G401 (cell line): ENCODE measurements at regions not wholly inside any gene's neighbourhood (a gene's known extent, or its start where the extent isn't known, plus 50 kb on each side); places are given as distances from the start of the nearest gene placed in this dataset.
"Not testable (repeated sequence)": the region's sequence is repeated elsewhere in the genome, so short reads cannot be mapped to it uniquely, and the experiment has no call there.

ENCODE experiments used
- DNase-seq: peaks from one replicate; pipeline ENCODE4 v3.0.0-alpha.2; 2015; ENCODE audit warnings: low spot score
- in situ Hi-C: cut with HindIII; loops from 2 replicates; pipeline ENCODE4 v1.10.0; 2016; ENCODE audit warnings: low sequenced_read_pairs, mixed read lengths

DNA sequence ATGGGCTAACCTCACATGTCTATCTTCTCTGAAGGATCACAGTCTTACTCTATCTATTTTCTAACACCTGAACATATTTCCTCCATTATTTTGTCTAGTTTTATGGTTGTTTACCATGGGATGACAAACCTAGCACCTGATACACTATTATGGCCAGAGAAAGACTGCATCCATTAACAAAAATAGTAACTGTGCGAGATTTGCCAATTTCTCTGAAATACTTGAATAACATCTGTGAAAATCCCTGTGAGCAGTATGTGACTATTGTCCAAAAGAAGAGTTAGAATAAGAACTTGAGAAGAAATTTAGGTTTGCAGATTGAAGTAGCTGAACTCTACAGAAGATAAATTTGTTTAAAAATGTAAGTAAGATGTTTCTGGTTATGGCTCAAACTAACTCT, 142.0 kb upstream of the CDH11 start:
- no peak for DNase-seq
- in situ Hi-C loops: no loop called here

DNA sequence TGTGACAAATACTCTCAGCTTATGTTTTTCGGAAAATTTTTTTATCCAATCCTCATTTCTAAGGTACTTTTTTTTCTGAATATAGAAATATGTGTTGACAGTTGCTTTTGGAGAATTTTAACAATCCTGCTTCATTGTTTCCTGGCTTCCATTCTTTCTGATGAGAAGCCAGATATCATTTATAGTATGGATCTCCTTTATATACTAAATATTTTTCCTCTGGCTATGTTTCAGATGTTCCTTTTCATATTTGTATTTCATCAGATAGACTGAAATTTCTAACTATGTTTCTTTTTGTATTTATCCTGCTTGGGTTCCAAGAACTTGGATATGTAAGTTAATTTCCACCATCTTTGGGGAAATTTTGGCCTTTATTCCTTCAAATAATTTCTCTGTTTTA, 138.9 kb upstream of the CDH11 start:
- in situ Hi-C loops: no loop called here
- no peak for DNase-seq

DNA sequence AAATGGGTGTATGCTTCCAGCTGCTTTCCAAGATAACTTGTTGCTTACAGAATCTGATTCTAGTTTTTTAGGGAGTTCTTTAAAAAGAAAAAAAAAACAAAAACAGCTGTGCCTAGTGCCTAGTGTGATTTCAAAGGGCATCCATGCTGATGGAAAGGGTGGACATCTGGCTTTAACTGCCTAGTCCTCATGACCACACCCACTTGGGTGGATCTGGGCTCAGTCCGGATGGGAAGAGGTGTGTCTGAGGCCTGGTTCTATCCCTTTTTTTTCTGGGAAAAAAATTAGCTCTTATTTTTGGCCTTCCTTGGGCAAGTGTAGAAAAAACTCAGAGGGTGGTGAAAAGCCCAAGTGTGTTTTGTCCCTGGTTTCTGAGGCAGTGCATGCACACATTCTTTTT, 132.3 kb upstream of the CDH11 start:
- no peak for DNase-seq
- in situ Hi-C loops: no loop called here

DNA sequence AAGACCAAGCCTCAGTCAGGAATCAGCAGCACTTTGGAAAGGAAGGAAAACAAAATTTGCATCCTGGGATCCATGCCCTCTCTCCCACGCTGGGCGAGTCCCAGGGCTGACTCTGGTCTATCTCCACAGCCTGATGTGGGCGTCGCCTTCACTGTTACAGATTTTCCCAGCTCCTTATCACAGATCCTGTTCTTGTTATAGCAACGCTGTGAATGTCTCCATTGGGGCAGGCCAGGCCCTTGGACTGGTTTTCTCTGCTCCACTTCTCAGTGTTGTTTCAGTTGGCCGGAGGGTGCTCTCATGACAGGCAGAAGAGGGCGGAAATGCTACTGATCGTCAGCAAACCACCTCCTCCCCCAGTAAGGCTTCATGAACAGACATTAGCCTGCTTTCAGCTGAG, 127.9 kb upstream of the CDH11 start:
- in situ Hi-C loops: no loop called here
- DNase-seq: no peak

GRCh38 chr16:65244787-65245186, 122.9 kb upstream of the CDH11 start:
- in situ Hi-C loops: no loop called here
- no peak for DNase-seq

DNA sequence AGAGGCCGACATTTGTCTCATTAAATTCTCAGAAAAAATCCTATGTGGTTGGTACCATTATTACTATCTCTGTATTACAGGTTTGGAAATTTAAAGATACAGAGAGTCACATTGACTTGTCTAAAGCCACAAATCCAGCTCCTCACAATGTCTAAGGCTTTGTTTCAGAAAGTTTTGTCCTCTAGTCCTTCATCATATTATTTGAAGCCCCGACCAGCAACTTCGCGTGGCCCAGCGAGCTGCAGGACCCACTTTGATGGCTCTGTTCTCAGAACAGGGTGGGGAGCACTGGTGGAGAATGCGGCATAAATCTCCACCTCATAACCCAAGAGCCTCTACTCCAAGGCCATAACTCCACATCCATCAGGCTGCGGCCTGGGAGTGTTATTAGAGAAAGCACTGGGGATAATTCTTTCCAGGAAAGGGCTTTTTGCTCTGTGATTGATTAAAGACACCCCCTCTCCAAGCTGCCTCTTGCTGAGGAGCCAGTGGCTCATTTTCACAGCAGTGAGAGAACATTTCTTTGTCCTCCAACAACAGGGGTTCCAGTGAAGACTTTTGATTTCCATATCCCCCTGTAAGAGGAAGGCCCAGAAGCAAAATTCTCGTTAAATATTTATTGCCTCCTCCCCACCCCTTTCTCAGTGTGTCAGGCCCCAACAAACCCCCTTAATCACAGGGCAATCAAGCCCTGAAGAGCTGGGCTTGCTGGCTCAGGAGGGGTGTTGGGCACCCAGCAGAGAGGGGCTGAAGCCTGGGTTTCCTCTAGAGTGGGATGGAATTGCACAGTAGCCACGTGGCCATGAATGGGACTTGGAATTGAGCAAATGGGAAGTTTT, 113.7 kb upstream of the CDH11 start:
- in situ Hi-C loops: no loop called here
- no peak for DNase-seq

- in situ Hi-C loops, DNase-seq: not testable (repeated sequence)
Measured at GRCh38 chr16:65234721-65235320, 113.0 kb upstream of the CDH11 start.

GRCh38 chr16:65229191-65229662, 107.4 kb upstream of the CDH11 start:
- DNase-seq: no peak
- in situ Hi-C loops: no loop called here

GRCh38 chr16:65227150-65227835, 105.4 kb upstream of the CDH11 start:
- in situ Hi-C loops: no loop called here
- DNase-seq: no peak

DNA sequence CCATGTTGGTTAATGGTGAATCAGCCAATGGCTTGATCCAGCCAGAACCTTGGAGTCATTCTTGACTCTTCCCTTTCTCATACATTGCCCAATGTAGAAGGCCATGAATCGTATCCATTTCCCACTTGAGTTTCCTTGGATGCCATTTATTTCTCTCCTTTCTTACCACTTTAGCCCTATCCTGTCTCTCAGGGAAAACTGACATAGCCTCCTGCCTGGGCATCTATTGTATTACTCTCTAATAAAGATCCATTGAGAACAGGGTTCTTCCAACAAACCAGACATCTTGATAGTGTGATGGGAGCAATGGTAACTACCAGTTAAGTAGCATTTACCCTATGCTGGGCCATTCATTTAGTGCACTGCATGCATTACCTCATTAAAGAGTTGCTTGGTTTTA, 104.2 kb upstream of the CDH11 start:
- in situ Hi-C loops: no loop called here

DNA sequence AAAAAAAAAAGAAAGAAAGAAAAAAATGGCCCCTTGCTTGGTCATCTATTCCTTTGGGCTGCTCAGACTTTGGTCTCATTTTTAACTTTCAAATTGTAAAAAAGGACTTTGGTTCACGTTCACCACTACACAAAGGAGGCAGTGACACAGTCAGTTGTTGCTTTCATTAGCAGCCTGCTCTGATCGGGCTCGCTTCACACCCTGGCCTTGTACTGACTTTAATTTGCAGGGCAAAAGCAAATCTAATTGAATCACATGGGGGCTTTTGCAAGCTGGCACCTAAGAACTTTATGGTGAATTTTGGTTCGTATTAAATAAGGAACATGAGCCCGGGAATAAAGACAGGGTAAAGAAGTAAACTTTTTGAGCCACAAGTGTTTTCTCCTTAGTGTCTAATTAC, 103.6 kb upstream of the CDH11 start:
- no peak for DNase-seq
- in situ Hi-C loops: no loop called here

More for the DNA sequence above, 104.2 kb upstream of the CDH11 start:
- DNase-seq: no peak

DNA sequence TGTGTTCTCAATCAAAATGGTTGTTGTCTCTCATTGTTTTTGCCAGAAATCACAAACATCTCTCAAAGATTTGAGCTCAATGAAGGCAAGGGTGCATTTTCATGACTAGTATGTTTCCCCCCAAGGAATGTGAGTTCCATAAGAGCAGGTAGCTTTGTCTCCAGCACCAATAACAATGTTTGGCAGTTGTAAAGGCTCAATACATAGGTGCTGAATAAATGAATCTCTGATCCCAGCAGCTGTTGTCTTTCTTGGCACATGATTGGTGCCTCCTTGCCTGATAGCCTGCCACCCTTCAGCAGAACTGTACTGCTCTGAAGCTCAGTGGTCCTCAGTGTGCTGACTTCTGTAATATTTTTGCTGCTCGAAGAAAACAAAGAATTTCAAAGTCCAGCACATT, 103.1 kb upstream of the CDH11 start:
- in situ Hi-C loops: no loop called here
- DNase-seq: no peak

- no peak for DNase-seq
- in situ Hi-C loops: no loop called here
Measured at GRCh38 chr16:65224471-65224870, 102.6 kb upstream of the CDH11 start.

GRCh38 chr16:65223335-65223734, 101.5 kb upstream of the CDH11 start:
- no peak for DNase-seq

GRCh38 chr16:65222536-65222935, 100.7 kb upstream of the CDH11 start:
- in situ Hi-C loops: no loop called here
- DNase-seq: no peak

More at GRCh38 chr16:65223335-65223734, 101.5 kb upstream of the CDH11 start:
- in situ Hi-C loops: no loop called here

- DNase-seq: no peak
Measured at GRCh38 chr16:65222049-65222448, 100.2 kb upstream of the CDH11 start.

DNA sequence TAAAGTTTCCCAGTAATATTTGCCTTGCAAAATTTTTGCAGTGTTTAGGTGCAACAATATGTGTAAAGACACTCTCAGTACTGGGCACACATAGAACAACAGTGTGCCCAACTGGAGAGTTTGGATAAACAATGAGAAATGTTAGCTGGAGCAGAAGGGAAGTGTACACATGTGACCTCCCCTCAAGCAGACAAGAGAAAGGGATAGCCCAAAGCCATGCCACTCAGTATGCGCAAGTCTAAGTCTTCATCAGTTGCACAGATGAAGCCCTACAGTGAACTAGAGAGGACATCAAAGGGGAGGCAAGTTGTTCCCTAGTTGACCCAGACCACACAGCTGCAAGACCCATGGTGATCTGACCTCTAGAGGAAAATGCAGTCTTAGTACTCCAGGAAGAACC, 97.9 kb upstream of the CDH11 start:
- in situ Hi-C loops: no loop called here
- DNase-seq: no peak

More at GRCh38 chr16:65222049-65222448, 100.2 kb upstream of the CDH11 start:
- in situ Hi-C loops: no loop called here

DNA sequence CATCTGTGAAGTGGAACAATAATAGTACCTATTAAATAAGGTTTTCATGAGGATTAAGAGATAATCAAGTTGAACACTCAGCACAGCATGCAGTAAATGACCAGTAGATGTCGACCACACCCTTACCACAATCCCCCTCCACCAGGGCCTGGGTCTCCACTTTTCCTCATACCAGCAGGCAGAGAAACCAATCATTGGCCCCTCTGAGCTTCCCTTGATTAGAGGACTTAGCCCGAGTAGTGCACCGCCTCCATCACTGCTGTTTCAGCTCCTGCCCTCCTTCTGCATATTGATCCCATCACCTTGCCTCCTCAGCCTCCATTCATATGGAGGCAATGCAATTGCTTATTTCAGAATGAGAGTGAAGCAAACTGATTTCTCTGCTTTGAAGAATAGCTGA, 96.5 kb upstream of the CDH11 start:
- in situ Hi-C loops: no loop called here
- DNase-seq: no peak

GRCh38 chr16:65213866-65214595, 92.2 kb upstream of the CDH11 start:
- DNase-seq: no peak
- in situ Hi-C loops: no loop called here

GRCh38 chr16:65212791-65213190, 90.9 kb upstream of the CDH11 start:
- in situ Hi-C loops: no loop called here
- DNase-seq: no peak
